HCT116 (cell line): ENCODE measurements at regions not wholly inside any gene's neighbourhood (a gene's known extent, or its start where the extent isn't known, plus 50 kb on each side); places are given as distances from the start of the nearest gene placed in this dataset.

ENCODE experiments used
- ATAC-seq: fragments of 200-7000 bp; cut with Tn5 transposase; 2 replicates; pipeline ENCODE4 v1.9.1; 2020; ENCODE audit warnings: mild to moderate bottlenecking, moderate library complexity
- BruUV-seq: library from RNA; stranded (reverse); fragments of 400-500 nt; replicated peaks from 2 replicates; lab custom pipeline; 2021; lab: Mats Ljungman, UMichigan
- CTCF ChIA-PET: fragments of 300-600 bp; sonication (Branson Sonifier 250); formaldehyde crosslinking; loops from one replicate; lab custom pipeline; 2021; ENCODE audit warnings: antibody characterized with exemption; lab: Charles Lee
- POLR2A ChIA-PET: fragments of 300-600, 350-600 bp; sonication (Branson Sonifier 250); formaldehyde crosslinking; loops from one replicate; lab custom pipeline; 2021; ENCODE audit warnings: antibody characterized with exemption; lab: Charles Lee
- RAD21 ChIA-PET, 2 experiments: fragments of 300-600 bp; sonication (Branson Sonifier 250); formaldehyde crosslinking; loops; one replicate each; lab custom pipeline; 2023; ENCODE audit warnings: low total read pairs in 2 of 2; ENCODE audit not compliant: uncharacterized antibody in 2 of 2, unreplicated experiment in 2 of 2, low non-redundant PET in 1 of 2; lab: Charles Lee
- DNase-seq: peaks from one replicate; pipeline ENCODE4 v3.0.0-alpha.2; 2010; ENCODE audit warnings: low read depth, low spot score
- H2AFZ ChIP-seq: fragments of 200-600 bp; shearing (Covaris generic), sonication (generic); 2 replicates; pipeline ENCODE4 v1.6.1; 2017; ENCODE audit warnings: low read depth, mixed run types, mixed read lengths, antibody characterized with exemption, low read length; ENCODE audit not compliant: poor library complexity, severe bottlenecking
- H3K27ac ChIP-seq: 2 replicates; pipeline ENCODE4 v1.5.1; 2012; ENCODE audit warnings: low read depth, low read length
- H3K27me3 ChIP-seq: fragments of 200-600 bp; sonication (generic); 2 replicates; pipeline ENCODE4 v1.6.1; 2016; ENCODE audit warnings: mixed run types, low read length, mixed read lengths; ENCODE audit not compliant: insufficient read depth
- H3K36me3 ChIP-seq, 2 experiments: fragments of 200-500 bp in 1 of 2; fragments of 200-600 bp in 1 of 2; sonication (Bioruptor generic) in 1 of 2; sonication (generic) in 1 of 2; 2 replicates each; pipeline versions ENCODE4 v1.5.1 to v1.6.1; 2014 to 2016; ENCODE audit warnings: low read length in 2 of 2, inconsistent platforms in 1 of 2, mixed read lengths in 1 of 2, mixed run types in 1 of 2; ENCODE audit not compliant: insufficient read depth in 2 of 2, control insufficient read depth in 1 of 2
- H3K4me1 ChIP-seq, 2 experiments: fragments of 200-600 bp in 1 of 2; sonication (generic) in 1 of 2; 2 replicates each; pipeline versions ENCODE4 v1.5.1 to v1.6.1; 2012 to 2017; ENCODE audit warnings: low read length in 2 of 2, inconsistent platforms in 1 of 2, mild to moderate bottlenecking in 1 of 2, mixed read lengths in 1 of 2, mixed run types in 1 of 2, moderate library complexity in 1 of 2; ENCODE audit not compliant: insufficient read depth in 2 of 2, control insufficient read depth in 1 of 2
- H3K4me2 ChIP-seq: fragments of 200-600 bp; sonication (generic); 2 replicates; pipeline ENCODE4 v1.6.1; 2017; ENCODE audit warnings: mixed run types, low read length, mixed read lengths
- H3K4me3 ChIP-seq, 2 experiments: fragments of 200-600 bp in 1 of 2; sonication (generic) in 1 of 2; replicated peaks in 1 of 2; 2 replicates each; pipeline ENCODE4 v1.5.1; 2011 to 2016; ENCODE audit warnings: low read length in 2 of 2, control low read depth in 1 of 2, low read depth in 1 of 2, mild to moderate bottlenecking in 1 of 2, mixed read lengths in 1 of 2, mixed run types in 1 of 2
- H3K79me2 ChIP-seq: fragments of 200-600 bp; sonication (generic); 2 replicates; pipeline ENCODE4 v1.6.1; 2017; ENCODE audit warnings: mild to moderate bottlenecking, mixed run types, low read length, moderate library complexity, mixed read lengths; ENCODE audit not compliant: insufficient read depth
- H3K9ac ChIP-seq: fragments of 200-600 bp; sonication (generic); 2 replicates; pipeline ENCODE4 v1.6.1; 2016; ENCODE audit warnings: low read length, mixed read lengths
- H3K9me2 ChIP-seq: fragments of 200-600 bp; sonication (generic), shearing (Covaris generic); 2 replicates; pipeline ENCODE4 v1.6.1; 2017; ENCODE audit warnings: mixed run types, mild to moderate bottlenecking, moderate library complexity; ENCODE audit not compliant: insufficient read depth
- H3K9me3 ChIP-seq, 2 experiments: fragments of 200-500 bp in 1 of 2; fragments of 200-600 bp in 1 of 2; sonication (Bioruptor generic) in 1 of 2; sonication (generic) in 1 of 2; 2 replicates each; pipeline ENCODE4 v1.6.1; 2014 to 2017; ENCODE audit warnings: low read length in 2 of 2, mixed read lengths in 2 of 2, inconsistent platforms in 1 of 2, low read depth in 1 of 2, mild to moderate bottlenecking in 1 of 2, mixed run types in 1 of 2, moderate library complexity in 1 of 2; ENCODE audit not compliant: control insufficient read depth in 1 of 2, insufficient read depth in 1 of 2
- H4K20me1 ChIP-seq: fragments of 200-600 bp; sonication (generic), shearing (Covaris generic); 2 replicates; pipeline ENCODE4 v1.6.1; 2017; ENCODE audit warnings: mixed run types, mild to moderate bottlenecking, moderate library complexity; ENCODE audit not compliant: insufficient read depth
- CEBPB ChIP-seq: IDR thresholded peaks from 2 replicates; pipeline ENCODE4 v1.6.1; 2012; ENCODE audit warnings: low read depth
- EGR1 ChIP-seq: IDR thresholded peaks from 2 replicates; pipeline ENCODE4 v1.6.1; 2012; ENCODE audit warnings: low read depth
- ELF1 ChIP-seq: IDR thresholded peaks from 2 replicates; pipeline ENCODE4 v1.6.1; 2012; ENCODE audit warnings: low read depth, borderline replicate concordance
- EZH2 ChIP-seq: fragments of 200-600 bp; sonication (generic); IDR thresholded peaks from 2 replicates; pipeline ENCODE4 v1.6.1; 2017; ENCODE audit warnings: antibody characterized with exemption, mixed run types
- EZH2phosphoT487 ChIP-seq: fragments of 200-600 bp; IDR thresholded peaks from 2 replicates; pipeline ENCODE4 v1.6.1; 2018; ENCODE audit warnings: antibody characterized with exemption, borderline replicate concordance
- FOSL1 ChIP-seq: IDR thresholded peaks from 2 replicates; pipeline ENCODE4 v1.6.1; 2012; ENCODE audit warnings: low read depth
- POLR2A ChIP-seq: IDR thresholded peaks from 2 replicates; pipeline ENCODE4 v1.7.0; 2011; ENCODE audit warnings: borderline replicate concordance; ENCODE audit not compliant: insufficient read depth, insufficient read length; ENCODE audit errors: extremely low read depth
- RAD21 ChIP-seq: IDR thresholded peaks from 2 replicates; pipeline ENCODE4 v1.6.1; 2012; ENCODE audit warnings: low read depth, mild to moderate bottlenecking
- SIN3A ChIP-seq: IDR thresholded peaks from 2 replicates; pipeline ENCODE4 v1.6.1; 2012; ENCODE audit warnings: low read depth
- SRF ChIP-seq: IDR thresholded peaks from 2 replicates; pipeline ENCODE4 v1.6.1; 2012; ENCODE audit warnings: low read depth
- ZBTB33 ChIP-seq: IDR thresholded peaks from 2 replicates; pipeline ENCODE4 v1.6.1; 2011; ENCODE audit warnings: mild to moderate bottlenecking, low read length, moderate library complexity; ENCODE audit not compliant: insufficient replicate concordance; ENCODE audit errors: extremely low read depth
- ZNF274 ChIP-seq: fragments of 200-500 bp; sonication (Bioruptor generic); IDR thresholded peaks from 2 replicates; pipeline ENCODE4 v1.6.1; 2014; ENCODE audit warnings: mild to moderate bottlenecking, low read depth, low read length, inconsistent platforms
- intact Hi-C: fragments of 100-400 bp; cut with micrococcal nuclease; formaldehyde crosslinking; loops from 2 replicates; pipeline ENCODE4 v1.10.0; 2022
- TF ChIP-seq, protein P1 (sequence below): IDR thresholded peaks from 2 replicates; pipeline ENCODE4 v1.6.1; 2012; ENCODE audit warnings: low read depth
- TF ChIP-seq, protein P2 (sequence below): IDR thresholded peaks from 2 replicates; pipeline ENCODE4 v1.6.1; 2012
- TF ChIP-seq, protein P3 (sequence below): IDR thresholded peaks from 2 replicates; pipeline ENCODE4 v1.6.1; 2012
- TF ChIP-seq, protein P4 (sequence below), 3 experiments: fragments of 200-600 bp in 1 of 3; sonication (generic) in 1 of 3; IDR thresholded peaks in 2 of 3; conservative IDR thresholded peaks in 1 of 3; 2 replicates each; pipeline ENCODE4 v1.5.1; 2012 to 2017; ENCODE audit warnings: low read depth in 2 of 3, low read length in 2 of 3, antibody characterized with exemption in 1 of 3, borderline replicate concordance in 1 of 3, control low read depth in 1 of 3, mild to moderate bottlenecking in 1 of 3, mixed read lengths in 1 of 3, mixed run types in 1 of 3, moderate library complexity in 1 of 3; ENCODE audit not compliant: insufficient read depth in 1 of 3

DNA sequence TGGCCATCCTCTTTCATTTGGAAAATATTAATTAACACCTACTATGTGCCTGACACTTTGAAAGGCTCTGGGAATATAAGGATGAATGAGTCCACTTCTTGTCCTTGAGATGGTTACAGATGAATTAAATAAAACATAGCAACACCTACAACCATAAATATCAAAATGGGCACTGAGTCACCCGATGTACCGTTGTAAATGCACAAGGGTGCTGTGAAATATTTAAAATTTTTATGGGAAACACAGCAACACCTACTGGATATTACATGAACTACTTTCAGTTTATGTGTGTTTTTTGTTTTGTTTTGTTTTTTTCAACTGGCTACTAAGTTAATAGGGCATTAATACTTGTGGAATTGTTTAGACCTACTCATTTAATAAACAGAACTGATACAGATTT is 239.0 kb upstream of the NAALADL2 start:
- ChIA-PET CTCF (no interaction called here), RAD21 (no interaction called here)
- intact Hi-C loops = no loop called here
- peak overlapping the region; percentile 69 for H2AFZ ChIP-seq
- H3K36me3 ChIP-seq = no peaks in the 10 kb centered on the region
- H3K9me2 ChIP-seq = no peaks in the 10 kb centered on the region
- ATAC-seq = peak; percentile 76
- no peaks in the 10 kb centered on the region for H3K4me1 ChIP-seq
- BruUV-seq = no TSS peak
- H3K4me3 ChIP-seq = no peak overlapping the region
- H3K4me2 ChIP-seq = peak overlapping the region; percentile 10; the same call in 1 of the 2 replicates
- no peak overlapping the region for H3K27ac ChIP-seq
- TF ChIP-seq CEBPB (no peak), ZBTB33 (no peak), EZH2 (no peak), RAD21 (peak; percentile 48; the same call in 1 of the 2 replicates), SIN3A (no peak), ZNF274 (no peak), EGR1 (no peak), EZH2phosphoT487 (no peak), ELF1 (no peak), SRF (no peak), POLR2A (no peak), FOSL1 (no peak)
- TF ChIP-seq, protein P1, sequence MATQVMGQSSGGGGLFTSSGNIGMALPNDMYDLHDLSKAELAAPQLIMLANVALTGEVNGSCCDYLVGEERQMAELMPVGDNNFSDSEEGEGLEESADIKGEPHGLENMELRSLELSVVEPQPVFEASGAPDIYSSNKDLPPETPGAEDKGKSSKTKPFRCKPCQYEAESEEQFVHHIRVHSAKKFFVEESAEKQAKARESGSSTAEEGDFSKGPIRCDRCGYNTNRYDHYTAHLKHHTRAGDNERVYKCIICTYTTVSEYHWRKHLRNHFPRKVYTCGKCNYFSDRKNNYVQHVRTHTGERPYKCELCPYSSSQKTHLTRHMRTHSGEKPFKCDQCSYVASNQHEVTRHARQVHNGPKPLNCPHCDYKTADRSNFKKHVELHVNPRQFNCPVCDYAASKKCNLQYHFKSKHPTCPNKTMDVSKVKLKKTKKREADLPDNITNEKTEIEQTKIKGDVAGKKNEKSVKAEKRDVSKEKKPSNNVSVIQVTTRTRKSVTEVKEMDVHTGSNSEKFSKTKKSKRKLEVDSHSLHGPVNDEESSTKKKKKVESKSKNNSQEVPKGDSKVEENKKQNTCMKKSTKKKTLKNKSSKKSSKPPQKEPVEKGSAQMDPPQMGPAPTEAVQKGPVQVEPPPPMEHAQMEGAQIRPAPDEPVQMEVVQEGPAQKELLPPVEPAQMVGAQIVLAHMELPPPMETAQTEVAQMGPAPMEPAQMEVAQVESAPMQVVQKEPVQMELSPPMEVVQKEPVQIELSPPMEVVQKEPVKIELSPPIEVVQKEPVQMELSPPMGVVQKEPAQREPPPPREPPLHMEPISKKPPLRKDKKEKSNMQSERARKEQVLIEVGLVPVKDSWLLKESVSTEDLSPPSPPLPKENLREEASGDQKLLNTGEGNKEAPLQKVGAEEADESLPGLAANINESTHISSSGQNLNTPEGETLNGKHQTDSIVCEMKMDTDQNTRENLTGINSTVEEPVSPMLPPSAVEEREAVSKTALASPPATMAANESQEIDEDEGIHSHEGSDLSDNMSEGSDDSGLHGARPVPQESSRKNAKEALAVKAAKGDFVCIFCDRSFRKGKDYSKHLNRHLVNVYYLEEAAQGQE = no peak
- TF ChIP-seq, protein P2, sequence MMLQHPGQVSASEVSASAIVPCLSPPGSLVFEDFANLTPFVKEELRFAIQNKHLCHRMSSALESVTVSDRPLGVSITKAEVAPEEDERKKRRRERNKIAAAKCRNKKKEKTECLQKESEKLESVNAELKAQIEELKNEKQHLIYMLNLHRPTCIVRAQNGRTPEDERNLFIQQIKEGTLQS = no peak
- TF ChIP-seq, protein P3, sequence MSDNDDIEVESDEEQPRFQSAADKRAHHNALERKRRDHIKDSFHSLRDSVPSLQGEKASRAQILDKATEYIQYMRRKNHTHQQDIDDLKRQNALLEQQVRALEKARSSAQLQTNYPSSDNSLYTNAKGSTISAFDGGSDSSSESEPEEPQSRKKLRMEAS = no peak
- TF ChIP-seq, protein P4, sequence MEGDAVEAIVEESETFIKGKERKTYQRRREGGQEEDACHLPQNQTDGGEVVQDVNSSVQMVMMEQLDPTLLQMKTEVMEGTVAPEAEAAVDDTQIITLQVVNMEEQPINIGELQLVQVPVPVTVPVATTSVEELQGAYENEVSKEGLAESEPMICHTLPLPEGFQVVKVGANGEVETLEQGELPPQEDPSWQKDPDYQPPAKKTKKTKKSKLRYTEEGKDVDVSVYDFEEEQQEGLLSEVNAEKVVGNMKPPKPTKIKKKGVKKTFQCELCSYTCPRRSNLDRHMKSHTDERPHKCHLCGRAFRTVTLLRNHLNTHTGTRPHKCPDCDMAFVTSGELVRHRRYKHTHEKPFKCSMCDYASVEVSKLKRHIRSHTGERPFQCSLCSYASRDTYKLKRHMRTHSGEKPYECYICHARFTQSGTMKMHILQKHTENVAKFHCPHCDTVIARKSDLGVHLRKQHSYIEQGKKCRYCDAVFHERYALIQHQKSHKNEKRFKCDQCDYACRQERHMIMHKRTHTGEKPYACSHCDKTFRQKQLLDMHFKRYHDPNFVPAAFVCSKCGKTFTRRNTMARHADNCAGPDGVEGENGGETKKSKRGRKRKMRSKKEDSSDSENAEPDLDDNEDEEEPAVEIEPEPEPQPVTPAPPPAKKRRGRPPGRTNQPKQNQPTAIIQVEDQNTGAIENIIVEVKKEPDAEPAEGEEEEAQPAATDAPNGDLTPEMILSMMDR (IDR thresholded peaks at IDR 0.05 in 2 of 3, conservative IDR thresholded peaks at IDR 0.05 in 1 of 3; ENCODE audit: borderline replicate concordance in 1 of 3, insufficient read depth in 1 of 3, low read depth in 2 of 3, low read length in 2 of 3) = peak; percentile 29 to 60 (median 39); a peak in 4 of 6 replicates
- TF ChIP-seq, all 23 proteins: peak for 2
- Histone ChIP-seq H4K20me1 (no peaks in the 10 kb centered on the region), H3K9ac (no peak overlapping the region), H3K79me2 (no peaks in the 10 kb centered on the region), H3K9me3 (no peaks in the 10 kb centered on the region), H3K27me3 (no peaks in the 10 kb centered on the region)
- DNase-seq = peak; percentile 15
- POLR2A ChIA-PET = no interaction called here
